Ishikawa (cell line): ENCODE measurements at regions not wholly inside any gene's neighbourhood (a gene's known extent, or its start where the extent isn't known, plus 50 kb on each side); places are given as distances from the start of the nearest gene placed in this dataset.

Experiments
- CEBPB ChIP-seq: IDR thresholded peaks from 2 replicates; pipeline ENCODE4 v1.6.1; 2012
- EP300 ChIP-seq: IDR thresholded peaks from 2 replicates; pipeline ENCODE4 v1.6.1; 2012; ENCODE audit warnings: borderline replicate concordance
- MAX ChIP-seq: IDR thresholded peaks from 2 replicates; pipeline ENCODE4 v1.6.1; 2012
- REST ChIP-seq: IDR thresholded peaks from 2 replicates; pipeline ENCODE4 v1.6.1; 2012; ENCODE audit warnings: low read depth, mild to moderate bottlenecking
- TEAD4 ChIP-seq: IDR thresholded peaks from 2 replicates; pipeline ENCODE4 v1.6.1; 2012
- YY1 ChIP-seq: IDR thresholded peaks from 2 replicates; pipeline ENCODE4 v1.6.1; 2012; ENCODE audit warnings: low read depth

- TF ChIP-seq TEAD4 (no peak), CEBPB (no peak), REST (no peak), MAX (no peak), EP300 (no peak), YY1 (no peak)
These were observed 140.9 kb upstream of the CDIN1 start for GRCh38 chr15:36438499-36438898.
